SK-N-SH (cell line): ENCODE measurements at regions not wholly inside any gene's neighbourhood (a gene's known extent, or its start where the extent isn't known, plus 50 kb on each side); places are given as distances from the start of the nearest gene placed in this dataset.

Experiments used
- CTCF ChIA-PET: fragments of 300-600, 350-600 bp; formaldehyde crosslinking; extraction: SDS; loops from one replicate; lab custom pipeline; 2021; lab: Yijun Ruan, JAX
- POLR2A ChIA-PET: fragments of 350-600 bp; sonication (Branson Sonifier 250); formaldehyde crosslinking; extraction: SDS; loops from one replicate; lab custom pipeline; 2020; ENCODE audit warnings: antibody characterized with exemption, inconsistent platforms; lab: Yijun Ruan, JAX
- DNase-seq: peaks from one replicate; pipeline ENCODE4 v3.0.0; 2012
- H2AFZ ChIP-seq: fragments of 200-600 bp; sonication (generic); 2 replicates; pipeline ENCODE4 v1.8.1; 2016; ENCODE audit warnings: antibody characterized with exemption, mild to moderate bottlenecking, low read depth
- H3F3A ChIP-seq: fragments of 200-600 bp; sonication (generic); replicated peaks from 2 replicates; pipeline ENCODE3; 2016; ENCODE audit warnings: antibody characterized with exemption, mild to moderate bottlenecking; ENCODE audit not compliant: insufficient read depth
- H3K27ac ChIP-seq, 2 experiments: fragments of 200-500 bp in 1 of 2; fragments of 200-600 bp in 1 of 2; sonication (Bioruptor generic) in 1 of 2; sonication (generic), shearing (Covaris generic) in 1 of 2; 2 replicates each; pipeline versions ENCODE4 v1.5.1 to v1.6.1; 2014 to 2016; ENCODE audit warnings: low read depth in 2 of 2, inconsistent platforms in 1 of 2, low read length in 1 of 2, mild to moderate bottlenecking in 1 of 2, mixed read lengths in 1 of 2
- H3K27me3 ChIP-seq: fragments of 200-600 bp; sonication (generic), shearing (Covaris generic); 2 replicates; pipeline ENCODE4 v1.6.1; 2016; ENCODE audit warnings: mixed run types; ENCODE audit not compliant: insufficient read depth
- H3K36me3 ChIP-seq, 2 experiments: fragments of 200-500 bp in 1 of 2; fragments of 200-600 bp in 1 of 2; sonication (Bioruptor generic) in 1 of 2; sonication (generic) in 1 of 2; replicated peaks in 1 of 2; 2 replicates each; pipeline versions ENCODE3 to v1.5.1; 2014 to 2016; ENCODE audit warnings: low read length in 1 of 2, mild to moderate bottlenecking in 1 of 2; ENCODE audit not compliant: insufficient read depth in 2 of 2, control insufficient read depth in 1 of 2
- H3K4me1 ChIP-seq, 2 experiments: fragments of 200-500 bp in 1 of 2; fragments of 200-600 bp in 1 of 2; sonication (Bioruptor generic) in 1 of 2; sonication (generic), shearing (Covaris generic) in 1 of 2; 2 replicates each; pipeline versions ENCODE4 v1.5.1 to v1.6.1; 2014 to 2016; ENCODE audit warnings: low read depth in 1 of 2, low read length in 1 of 2, mixed run types in 1 of 2; ENCODE audit not compliant: insufficient read depth in 2 of 2, control insufficient read depth in 1 of 2
- H3K4me2 ChIP-seq: fragments of 200-600 bp; sonication (generic), shearing (Covaris generic); 2 replicates; pipeline ENCODE4 v1.6.1; 2017; ENCODE audit warnings: mixed run types
- H3K4me3 ChIP-seq, 2 experiments: fragments of 200-500 bp in 1 of 2; fragments of 200-600 bp in 1 of 2; sonication (Bioruptor generic) in 1 of 2; sonication (generic), shearing (Covaris generic) in 1 of 2; 2 replicates each; pipeline versions ENCODE4 v1.5.1 to v1.8.1; 2014 to 2016; ENCODE audit warnings: low read depth in 2 of 2, inconsistent platforms in 1 of 2, low read length in 1 of 2, mild to moderate bottlenecking in 1 of 2, mixed read lengths in 1 of 2, moderate library complexity in 1 of 2
- H3K79me2 ChIP-seq: fragments of 200-600 bp; sonication (generic); 2 replicates; pipeline ENCODE4 v1.8.1; 2017; ENCODE audit warnings: mild to moderate bottlenecking; ENCODE audit not compliant: insufficient read depth
- H3K9ac ChIP-seq: fragments of 200-600 bp; sonication (generic); 2 replicates; pipeline ENCODE4 v1.6.1; 2017; ENCODE audit warnings: mixed run types
- H3K9me2 ChIP-seq: fragments of 200-600 bp; sonication (generic); 2 replicates; pipeline ENCODE4 v1.6.1; 2017; ENCODE audit warnings: mixed run types
- H3K9me3 ChIP-seq: fragments of 200-600 bp; sonication (generic); 2 replicates; pipeline ENCODE4 v1.6.1; 2017; ENCODE audit warnings: mixed run types, mild to moderate bottlenecking, moderate library complexity
- H4K20me1 ChIP-seq: fragments of 200-600 bp; sonication (generic); 2 replicates; pipeline ENCODE4 v1.6.1; 2017; ENCODE audit warnings: mild to moderate bottlenecking, mixed run types; ENCODE audit not compliant: insufficient read depth
- CHD2 ChIP-seq: fragments of 150-350 bp; IDR thresholded peaks from 2 replicates; pipeline ENCODE4 v1.6.1; 2018; ENCODE audit warnings: low read length; ENCODE audit not compliant: partially characterized antibody
- CTCF ChIP-seq: fragments of 200-600 bp; sonication (generic); IDR thresholded peaks from 2 replicates; pipeline ENCODE4 v1.6.1; 2017; ENCODE audit warnings: antibody characterized with exemption, mild to moderate bottlenecking, moderate library complexity
- ELF1 ChIP-seq: IDR thresholded peaks from 2 replicates; pipeline ENCODE4 v1.4.0; 2012
- IRF3 ChIP-seq: fragments of 150-350 bp; IDR thresholded peaks from 2 replicates; pipeline ENCODE4 v1.6.1; 2016; ENCODE audit warnings: mild to moderate bottlenecking, low read depth, low read length
- MEF2A ChIP-seq: IDR thresholded peaks from 2 replicates; pipeline ENCODE4 v1.4.0; 2012; ENCODE audit warnings: low read depth, borderline replicate concordance
- MXI1 ChIP-seq: IDR thresholded peaks from 2 replicates; pipeline ENCODE4 v1.6.1; 2012; ENCODE audit warnings: mild to moderate bottlenecking, low read depth, low read length, improper control_type of control experiment
- POLR2AphosphoS5 ChIP-seq: IDR thresholded peaks from 2 replicates; pipeline ENCODE4 v1.6.1; 2012; ENCODE audit warnings: low read depth, low read length
- RAD21 ChIP-seq: IDR thresholded peaks from 2 replicates; pipeline ENCODE4 v1.6.1; 2012; ENCODE audit warnings: mild to moderate bottlenecking, low read length
- RCOR1 ChIP-seq: fragments of 150-350 bp; IDR thresholded peaks from 2 replicates; pipeline ENCODE4 v1.6.1; 2017; ENCODE audit warnings: antibody characterized with exemption, low read length
- RFX5 ChIP-seq: IDR thresholded peaks from 2 replicates; pipeline ENCODE4 v1.6.1; 2012; ENCODE audit warnings: mild to moderate bottlenecking, improper control_type of control experiment, low read length
- TEAD4 ChIP-seq: IDR thresholded peaks from 2 replicates; pipeline ENCODE4 v1.4.0; 2012; ENCODE audit warnings: mild to moderate bottlenecking, borderline replicate concordance; ENCODE audit not compliant: insufficient read depth
- USF2 ChIP-seq: fragments of 150-350 bp; IDR thresholded peaks from 2 replicates; pipeline ENCODE4 v1.6.1; 2017; ENCODE audit warnings: antibody characterized with exemption, low read length, low read depth, borderline replicate concordance
- YY1 ChIP-seq: IDR thresholded peaks from 2 replicates; pipeline ENCODE4 v1.4.0; 2012; ENCODE audit warnings: low read depth, mild to moderate bottlenecking
- ZBTB33 ChIP-seq: IDR thresholded peaks from 2 replicates; pipeline ENCODE4 v1.4.0; 2012; ENCODE audit warnings: low read depth, borderline replicate concordance
- WGBS: methylation state at CpG from one replicate; pipeline ENCODE4 v1.1.6; 2017; ENCODE audit warnings: low lambda C conversion rate; 5-methylcytosine and 5-hydroxymethylcytosine counted together

GRCh38 chr12:38490941-38491340 lies 174.4 kb downstream of the ALG10B start:
- Histone ChIP-seq H3K79me2 (no peaks in the 10 kb centered on the region), H3K27me3 (no peaks in the 10 kb centered on the region), H3K36me3 (no peaks in the 10 kb centered on the region), H3K4me1 (no peaks in the 10 kb centered on the region), H3K9me3 (no peaks in the 10 kb centered on the region), H2AFZ (no peak overlapping the region), H3K4me3 (no peak overlapping the region), H3K9me2 (no peaks in the 10 kb centered on the region), H3K9ac (no peak overlapping the region), H3K27ac (no peak overlapping the region), H3K4me2 (no peak overlapping the region), H4K20me1 (no peaks in the 10 kb centered on the region), H3F3A (no peaks in the 10 kb centered on the region)
- DNase-seq: no peak
- CTCF ChIA-PET: no interaction called here
- TF ChIP-seq USF2: no peak
- no peak for TF ChIP-seq ZBTB33
- no peak for TF ChIP-seq TEAD4
- no peak for TF ChIP-seq CTCF
- WGBS: 0% methylated on average over 1 of the region's 1 CpG
- POLR2A ChIA-PET: no interaction called here

- H3K36me3 ChIP-seq: no peaks in the 10 kb centered on the region
- no peaks in the 10 kb centered on the region for H3K9me2 ChIP-seq
- no peak for TF ChIP-seq RCOR1
- no peak for TF ChIP-seq YY1
- TF ChIP-seq RFX5: no peak
- no peak for DNase-seq
- H3F3A ChIP-seq: no peaks in the 10 kb centered on the region
- POLR2A ChIA-PET: no interaction called here
- 17% methylated on average over 4 of the region's 4 CpGs for WGBS
- no peak overlapping the region for H3K4me2 ChIP-seq
- H3K79me2 ChIP-seq: no peaks in the 10 kb centered on the region
- no peak overlapping the region for H3K27ac ChIP-seq
- H3K27me3 ChIP-seq: no peaks in the 10 kb centered on the region
- no peaks in the 10 kb centered on the region for H4K20me1 ChIP-seq
- no peak overlapping the region for H3K4me3 ChIP-seq
- CTCF ChIA-PET: no interaction called here
- H3K9me3 ChIP-seq: no peaks in the 10 kb centered on the region
- H3K9ac ChIP-seq: no peak overlapping the region
- H2AFZ ChIP-seq: no peak overlapping the region
- H3K4me1 ChIP-seq: no peaks in the 10 kb centered on the region
These were observed 184.9 kb downstream of the ALG10B start for GRCh38 chr12:38501481-38501880.

GRCh38 chr12:38501991-38502390 lies 185.4 kb downstream of the ALG10B start:
- Histone ChIP-seq H3F3A (no peaks in the 10 kb centered on the region), H2AFZ (no peak overlapping the region), H3K79me2 (no peaks in the 10 kb centered on the region), H3K36me3 (no peaks in the 10 kb centered on the region), H3K9me2 (no peaks in the 10 kb centered on the region), H4K20me1 (no peaks in the 10 kb centered on the region), H3K9ac (no peak overlapping the region), H3K4me1 (no peaks in the 10 kb centered on the region), H3K27ac (no peak overlapping the region), H3K4me3 (no peak overlapping the region), H3K9me3 (no peaks in the 10 kb centered on the region), H3K4me2 (no peak overlapping the region), H3K27me3 (no peaks in the 10 kb centered on the region)
- no peak for DNase-seq
- ChIA-PET CTCF (no interaction called here), POLR2A (no interaction called here)
- no peak for TF ChIP-seq IRF3
- TF ChIP-seq POLR2AphosphoS5: no peak
- TF ChIP-seq RAD21: no peak
- TF ChIP-seq MXI1: no peak
- TF ChIP-seq ELF1: no peak
- TF ChIP-seq CHD2: no peak
- TF ChIP-seq TEAD4: no peak
- no peak for TF ChIP-seq ZBTB33
- TF ChIP-seq MEF2A: no peak
